ENCODE measurements at regions not wholly inside any gene's neighbourhood (a gene's known extent, or its start where the extent isn't known, plus 50 kb on each side); places are given as distances from the start of the nearest gene placed in this dataset.

GRCh38 chr5:152560512-152561137, 155.5 kb upstream of the NMUR2 start:
- TF ChIP-seq CTCF (IDR thresholded peaks at IDR 0.05) (peak; percentile 55 to 71 (median 58)), EP300 (IDR thresholded peaks at IDR 0.05) (no peak)
